ENCODE measurements at regions not wholly inside any gene's neighbourhood (a gene's known extent, or its start where the extent isn't known, plus 50 kb on each side); places are given as distances from the start of the nearest gene placed in this dataset.
A peak's percentile ranks its signal among the peaks of the same experiment; 100 is the strongest.

DNA sequence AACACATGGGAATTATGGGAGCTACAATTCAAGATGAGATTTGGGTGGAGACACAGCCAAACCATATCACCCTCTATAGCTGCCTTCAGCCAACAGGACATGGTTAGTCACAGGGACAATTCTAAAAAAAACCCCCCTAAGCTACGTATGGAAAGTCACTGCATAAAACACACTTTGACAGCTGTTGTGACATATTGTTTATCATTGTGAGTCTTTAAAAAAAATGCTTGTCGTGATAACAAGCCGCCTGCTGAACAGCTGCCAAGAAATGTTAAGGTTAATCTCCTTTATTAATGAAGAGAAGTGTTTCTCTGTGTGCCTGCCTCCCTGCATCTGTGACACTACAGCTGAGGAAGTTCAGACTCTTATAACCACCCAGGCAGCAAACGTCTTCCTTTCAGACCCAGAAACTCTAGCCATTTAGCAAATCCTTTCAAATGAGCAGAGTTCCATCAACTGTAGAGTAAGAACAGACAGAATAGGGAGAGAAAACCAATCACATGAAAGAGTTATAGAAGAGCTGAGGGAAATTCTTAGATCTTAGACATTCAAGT is 1459.6 kb upstream of the TMEM132C start:
- DNase-seq: no peak

DNA sequence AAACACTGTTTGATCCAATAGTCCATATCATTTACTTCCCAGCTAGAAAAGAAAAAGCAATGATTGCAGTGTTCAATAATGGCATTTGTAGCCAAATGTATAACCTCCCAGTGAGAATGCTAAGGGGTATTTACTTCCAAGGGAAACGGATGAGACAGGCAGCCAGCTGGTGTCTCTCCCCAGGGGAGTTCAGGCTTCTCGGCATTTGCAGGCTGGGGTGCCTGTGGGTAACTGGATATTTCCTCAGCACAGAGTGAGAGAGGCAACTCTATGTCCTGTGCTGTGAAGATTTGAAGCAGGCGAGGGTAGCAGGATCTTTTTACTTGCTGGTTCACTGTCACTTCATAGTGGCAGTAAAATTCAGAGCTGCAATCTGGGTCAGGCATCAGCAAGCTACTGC is 1455.6 kb upstream of the TMEM132C start:
- DNase-seq: no peak

DNA sequence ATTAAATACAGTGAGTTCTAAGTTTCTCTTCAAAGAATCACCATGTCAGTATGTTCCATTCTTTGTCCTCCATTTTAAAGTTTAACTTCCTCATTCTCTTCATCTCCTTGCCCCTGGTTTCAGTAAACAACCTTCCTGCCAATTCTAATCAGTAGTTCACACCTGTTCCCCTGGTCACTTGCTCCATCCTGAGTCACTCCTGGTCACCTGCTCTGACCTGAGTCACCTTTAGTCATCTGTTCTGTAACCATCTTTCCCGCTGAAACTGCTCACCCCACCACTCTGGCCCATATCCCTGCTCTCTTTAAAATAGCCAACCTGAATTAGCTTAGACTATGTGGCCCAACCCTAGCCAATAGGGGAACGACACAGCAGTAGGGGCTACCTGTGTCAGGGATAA is 1447.4 kb upstream of the TMEM132C start:
- DNase-seq: no peak

DNA sequence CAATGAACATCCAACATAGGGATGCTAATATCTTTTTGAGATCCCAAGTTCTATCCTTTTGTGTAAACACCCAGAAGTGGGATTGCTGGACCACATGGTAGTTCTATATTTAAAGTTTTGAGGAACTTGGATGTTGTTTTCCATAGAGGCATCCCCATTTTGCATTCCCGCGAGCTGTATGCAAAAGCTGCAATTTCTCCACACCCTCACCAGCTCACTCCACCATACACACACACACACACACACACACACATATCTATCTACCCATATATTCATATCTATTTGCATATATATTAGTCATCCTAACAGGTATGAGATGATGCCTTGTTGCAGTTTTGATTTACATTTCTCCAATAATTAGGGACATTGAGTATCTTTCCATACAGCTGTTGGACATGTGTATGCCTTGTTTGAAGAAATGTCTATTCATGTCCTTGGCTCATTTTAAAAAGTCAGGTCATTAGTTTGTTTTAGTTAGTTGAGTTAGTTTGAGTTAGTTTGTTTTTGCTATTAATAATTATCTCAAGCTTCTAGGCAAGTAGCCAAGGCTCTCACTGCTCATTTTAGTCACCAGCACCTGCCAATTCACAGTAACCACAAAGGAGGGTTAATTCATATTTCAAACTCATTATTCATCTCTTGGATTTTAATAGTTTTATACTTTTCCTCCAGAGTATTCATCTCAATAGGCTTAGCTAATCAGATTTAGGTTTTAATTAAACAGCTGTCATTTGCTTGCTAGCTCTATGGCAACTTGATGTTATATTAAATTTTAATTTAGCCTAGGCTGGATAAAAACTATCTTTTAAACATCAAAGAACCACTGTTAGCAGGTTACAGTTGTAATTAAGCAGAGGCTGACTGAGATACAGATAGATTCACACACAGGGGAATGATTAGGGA is 1435.9 kb upstream of the TMEM132C start:
- no peak for DNase-seq

DNA sequence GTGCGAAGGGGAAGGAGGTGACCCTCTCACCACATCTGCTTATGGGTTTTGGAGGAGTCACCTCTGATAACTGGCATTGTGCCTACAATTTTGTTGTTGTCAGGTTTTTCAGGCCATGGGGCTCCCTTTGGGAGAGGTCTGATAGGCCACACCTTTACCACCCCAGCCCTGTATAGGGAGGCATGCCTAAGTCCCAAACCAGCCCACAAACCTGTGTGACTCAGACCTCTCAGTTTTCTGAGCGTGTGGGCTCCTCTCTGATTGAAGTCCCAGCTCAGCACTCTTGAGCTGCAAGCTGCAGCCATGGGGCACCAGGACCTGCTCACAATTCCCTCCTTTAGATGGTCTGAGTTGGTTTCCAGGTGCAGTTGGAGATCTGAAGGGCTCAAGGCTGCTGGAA is 1429.3 kb upstream of the TMEM132C start:
- no peak for DNase-seq

DNA sequence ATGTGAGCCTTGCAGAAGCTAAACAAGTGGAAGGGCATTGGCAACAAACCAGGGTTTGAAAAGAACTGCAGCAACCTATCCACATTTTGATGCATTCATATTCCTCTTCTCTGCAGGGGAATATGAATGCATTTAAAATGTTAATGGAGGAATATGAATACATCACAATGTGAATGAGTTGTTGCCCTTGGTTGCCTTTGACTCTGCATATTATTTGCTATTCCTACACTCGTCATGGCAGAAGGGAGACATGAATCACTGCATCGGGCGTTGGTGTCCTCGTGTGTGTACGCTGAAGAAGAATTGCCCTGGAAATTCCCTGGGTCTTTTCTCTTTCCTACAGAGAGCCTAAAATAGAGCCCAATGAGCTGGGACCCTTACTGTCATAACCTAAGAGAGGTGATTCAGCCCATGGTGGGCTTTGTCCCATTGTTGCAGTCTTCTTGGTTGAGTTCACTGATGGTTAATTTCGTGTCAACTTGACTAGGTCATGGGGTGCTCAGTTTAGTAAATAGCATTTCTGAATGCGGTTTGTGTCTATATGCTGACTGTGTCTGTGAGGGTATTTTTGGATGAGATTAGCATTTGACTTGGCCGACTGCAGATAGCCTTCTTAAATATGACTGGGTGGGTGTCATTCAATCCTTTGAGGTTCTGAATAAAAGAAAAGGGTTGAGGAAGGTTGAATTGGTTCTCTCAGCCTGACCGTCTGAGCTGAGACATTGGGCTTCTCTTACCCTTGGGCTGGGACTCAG is 1422.9 kb upstream of the TMEM132C start:
- no peak for DNase-seq

DNA sequence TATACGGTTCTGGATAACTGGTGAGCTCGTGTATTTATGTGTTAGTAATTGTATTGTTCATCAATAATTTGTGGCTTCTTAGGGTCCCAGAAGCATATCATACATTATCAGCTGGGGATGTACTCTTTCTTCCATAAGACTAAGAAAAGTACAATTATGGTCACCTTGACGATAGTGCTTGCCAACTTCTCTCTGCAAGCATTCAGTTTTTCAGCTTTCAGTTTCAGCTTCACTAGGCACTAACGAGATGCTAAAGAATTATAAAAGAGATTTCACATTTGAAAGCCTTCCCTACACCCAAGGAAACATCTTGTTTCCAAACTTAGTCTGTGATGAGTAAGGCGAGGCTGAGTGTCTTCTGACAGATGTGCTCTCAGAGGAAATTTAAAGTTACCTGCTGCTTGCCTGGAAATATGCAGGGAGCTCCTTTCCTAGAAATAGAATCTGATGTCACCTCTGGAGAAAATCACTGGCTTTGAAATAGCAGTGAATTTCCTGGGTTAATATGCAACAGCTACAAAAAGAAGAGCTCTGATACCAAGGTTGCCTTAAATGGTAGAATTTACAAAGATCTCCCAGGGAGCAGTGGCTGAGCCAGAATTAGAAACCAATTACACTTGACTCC is 1419.9 kb upstream of the TMEM132C start:
- no peak for DNase-seq

DNA sequence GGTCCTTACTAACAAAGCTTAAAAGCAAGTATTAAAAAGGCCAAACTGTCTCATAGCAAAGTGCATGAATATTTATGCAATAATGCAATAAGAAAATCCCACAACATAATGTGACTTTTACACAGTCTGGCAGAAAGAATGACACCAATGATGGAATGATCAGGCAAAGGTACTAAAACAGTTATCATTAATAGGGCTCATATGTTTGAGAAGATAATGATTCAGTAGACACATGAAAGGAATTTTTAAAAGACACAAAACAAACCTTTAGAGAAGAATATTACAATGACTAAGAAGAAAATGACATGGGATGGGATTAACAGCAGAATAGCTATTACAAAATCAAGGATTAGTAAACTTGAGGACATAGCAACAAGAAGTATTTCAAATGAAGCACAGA is 1411.2 kb upstream of the TMEM132C start:
- DNase-seq: no peak

DNA sequence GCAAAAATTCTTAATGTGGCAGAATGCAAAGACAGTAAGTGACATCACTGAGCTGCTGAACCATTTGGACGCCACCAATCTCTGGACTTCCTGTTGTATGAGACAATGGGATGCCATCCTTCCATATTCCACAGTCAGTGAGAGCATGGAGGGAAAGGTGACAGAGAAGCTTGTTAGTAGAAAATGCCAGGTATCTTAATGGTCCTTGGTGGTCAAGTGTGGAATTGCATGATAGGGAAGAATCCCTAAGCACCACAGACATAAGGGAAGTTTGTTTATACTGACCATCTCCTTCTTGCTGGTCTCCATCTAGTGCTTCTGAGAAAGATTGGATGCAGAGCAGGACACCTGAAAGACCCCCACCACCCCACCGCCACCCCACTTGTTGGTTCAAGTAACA is 1410.0 kb upstream of the TMEM132C start:
- DNase-seq: no peak

DNA sequence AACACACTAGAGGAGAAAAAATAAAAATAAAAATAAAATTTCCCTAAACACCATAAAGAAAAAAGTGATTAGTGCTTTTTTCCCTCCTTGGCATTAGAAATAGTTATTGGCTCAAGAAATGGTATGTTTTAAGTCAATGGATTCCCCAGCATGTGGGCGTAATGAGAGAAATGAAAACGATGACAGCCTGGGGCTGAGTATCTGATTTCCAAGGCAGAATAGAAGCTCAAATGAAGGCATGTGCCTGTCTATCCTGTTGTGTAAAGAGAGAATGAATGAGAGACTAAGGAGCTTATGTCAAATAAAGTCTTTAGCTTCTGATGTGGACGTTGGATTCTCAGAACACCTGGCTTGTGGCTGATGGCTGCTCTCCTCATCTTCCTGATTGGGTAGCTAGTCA is 1408.4 kb upstream of the TMEM132C start:
- DNase-seq: no peak

DNA sequence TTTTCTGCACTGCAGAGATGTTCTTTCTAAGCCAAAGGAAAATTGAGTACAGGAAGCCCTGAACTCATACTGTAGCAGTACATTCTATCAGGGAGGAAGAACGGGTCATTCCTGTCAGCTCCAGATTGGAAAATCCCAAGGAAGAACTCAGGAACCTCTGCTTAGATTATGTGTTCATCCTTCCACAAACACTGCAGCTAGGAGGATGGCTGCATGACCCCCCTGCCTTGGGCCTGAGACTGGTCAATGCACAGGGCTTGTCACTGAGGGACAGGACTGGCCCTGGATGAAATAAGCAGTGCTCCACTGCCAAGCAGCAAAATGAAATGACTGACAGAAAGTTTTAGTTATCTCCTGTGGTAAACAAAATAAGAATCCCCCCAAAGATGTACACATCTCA is 1406.8 kb upstream of the TMEM132C start:
- no peak for DNase-seq

DNA sequence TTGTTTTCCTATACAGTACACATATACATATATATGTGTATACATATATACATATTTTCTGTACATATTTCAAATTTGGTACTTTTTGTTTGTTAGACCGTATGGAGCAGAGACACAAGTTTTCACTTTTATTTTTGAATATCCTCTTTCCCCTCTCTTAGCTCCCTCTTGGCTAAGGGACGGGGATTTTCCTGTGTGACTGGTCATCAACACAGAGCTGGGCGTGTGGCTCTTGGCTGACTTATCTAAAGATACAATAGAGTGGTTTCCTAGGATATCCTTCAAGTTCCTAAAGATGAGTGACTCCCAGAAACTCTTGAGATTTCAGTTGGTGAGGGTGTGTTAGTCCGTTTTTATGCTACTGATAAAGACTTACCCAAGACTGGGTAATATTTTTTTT is 1404.5 kb upstream of the TMEM132C start:
- DNase-seq: no peak

DNA sequence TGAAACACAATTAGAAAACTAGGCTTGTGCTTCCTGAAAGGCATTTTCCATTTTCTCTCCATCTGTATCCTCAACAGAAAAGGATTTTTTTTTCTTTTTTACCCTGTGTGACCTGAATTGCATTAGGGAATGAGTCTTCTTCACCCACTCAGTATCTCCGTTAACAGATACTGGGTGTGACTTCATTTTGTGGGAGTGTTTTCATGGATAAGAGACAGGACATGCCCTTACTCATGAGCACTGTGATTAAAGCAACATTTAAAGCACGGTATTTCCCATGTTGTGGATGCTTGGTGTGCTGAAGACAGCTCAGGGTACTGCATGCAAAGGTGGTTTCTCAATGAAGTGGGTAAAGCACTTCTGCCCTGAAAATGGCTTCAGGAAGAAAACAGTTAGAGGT is 1397.3 kb upstream of the TMEM132C start:
- no peak for DNase-seq

DNA sequence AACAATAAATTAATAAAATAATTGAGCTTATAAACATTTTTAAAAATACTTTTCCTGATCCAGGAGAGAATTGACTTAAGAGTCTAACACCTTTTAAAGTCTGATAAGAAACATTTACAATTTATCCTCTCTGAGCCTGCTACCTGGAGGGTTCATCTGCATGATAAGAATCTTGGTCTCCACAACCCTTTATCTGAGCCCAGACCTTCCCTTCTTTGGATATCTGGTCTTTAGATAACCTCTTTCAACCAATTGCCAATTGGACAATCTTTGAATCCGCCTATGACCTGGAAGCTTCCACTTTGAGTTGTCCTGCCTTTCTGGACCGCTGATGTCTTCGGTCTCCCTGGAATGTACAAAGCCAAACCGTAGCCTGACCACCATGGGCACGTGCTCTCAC is 1393.3 kb upstream of the TMEM132C start:
- DNase-seq: no peak

DNA sequence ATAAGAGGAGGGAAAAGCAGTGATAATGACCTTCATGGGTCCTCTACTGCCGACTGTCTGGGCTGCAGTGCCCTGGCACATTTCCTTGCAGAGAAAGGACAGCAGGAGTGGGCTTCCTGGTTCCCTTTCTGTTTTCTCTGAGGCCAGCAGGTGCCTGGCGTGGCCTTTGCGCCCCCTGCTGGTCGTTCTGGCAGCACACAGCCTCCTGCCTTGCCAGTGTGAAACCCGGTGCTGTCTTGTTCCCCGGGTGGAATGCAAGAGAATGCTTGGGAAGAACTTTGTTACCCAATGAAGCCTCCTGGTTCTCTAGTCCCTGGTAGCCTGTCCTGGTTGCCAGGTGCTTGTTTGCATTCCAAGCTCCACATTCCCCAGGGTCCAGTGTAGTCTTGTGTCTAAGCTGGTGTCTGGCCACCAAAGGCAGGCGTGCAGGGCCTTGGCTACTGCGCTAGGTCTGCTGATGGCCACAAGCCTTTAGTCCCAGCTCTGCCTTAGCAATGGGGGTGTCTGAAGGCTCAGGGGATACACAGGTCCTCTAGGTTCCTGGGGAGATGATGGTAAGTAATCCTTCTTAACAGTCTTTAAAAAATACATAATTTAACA is 1392.4 kb upstream of the TMEM132C start:
- DNase-seq: peak; percentile 24 to 59

DNA sequence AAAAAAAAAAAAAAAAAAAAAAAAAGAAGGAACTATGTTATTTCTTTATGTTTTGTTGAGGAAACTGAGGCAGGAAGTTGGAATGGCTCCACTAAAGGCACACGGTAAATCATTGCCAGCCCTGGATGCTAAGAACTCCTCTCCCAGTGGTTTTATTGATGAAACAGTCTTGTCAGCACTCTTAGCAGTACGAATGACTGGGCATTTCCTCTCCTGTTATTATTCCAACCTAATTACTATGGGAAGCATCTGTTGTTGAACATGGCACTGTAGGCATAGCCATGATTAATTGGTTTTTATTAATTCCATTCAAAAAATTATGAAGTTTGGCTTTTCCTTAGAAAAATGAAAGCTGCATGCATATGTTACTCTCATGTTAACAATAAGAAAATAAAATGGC is 1387.1 kb upstream of the TMEM132C start:
- no peak for DNase-seq

DNA sequence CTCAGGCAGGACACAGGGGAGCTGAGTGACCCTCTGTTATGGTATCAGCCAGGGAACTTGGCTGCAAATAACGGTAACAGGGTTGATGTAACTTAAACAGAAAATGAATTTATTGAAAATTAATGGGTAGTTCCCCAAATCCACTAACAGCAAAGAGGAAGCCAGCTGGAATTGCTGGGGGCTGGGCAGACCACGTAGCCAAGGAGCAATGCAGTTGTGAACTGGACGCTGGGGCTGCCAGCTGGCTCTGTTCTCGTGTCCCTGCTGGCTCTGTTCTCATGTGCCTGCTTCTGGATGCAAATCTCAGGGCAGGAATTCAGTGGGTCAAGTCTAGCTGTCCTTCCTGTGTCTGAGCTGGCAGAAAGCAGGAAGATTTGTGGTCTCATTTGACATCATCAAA is 1383.3 kb upstream of the TMEM132C start:
- no peak for DNase-seq

DNA sequence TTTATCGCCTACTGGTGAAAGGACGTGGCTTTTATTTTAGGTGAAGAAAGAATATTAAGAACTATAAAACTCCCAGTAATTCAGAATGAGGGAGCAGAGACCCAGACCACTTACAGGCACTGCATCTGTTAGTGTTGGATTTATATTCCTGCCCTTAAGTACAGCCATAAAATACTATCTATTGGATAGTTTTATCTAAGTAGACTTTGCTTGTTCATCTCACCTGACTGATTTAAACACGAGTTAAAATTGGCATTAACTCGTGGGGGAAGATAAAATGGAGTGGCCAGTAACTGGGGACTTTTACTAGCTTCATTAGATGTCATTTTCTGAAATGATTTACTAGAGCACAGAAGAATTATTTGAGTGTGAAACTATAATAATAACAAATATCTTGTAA is 1377.5 kb upstream of the TMEM132C start:
- DNase-seq: no peak

DNA sequence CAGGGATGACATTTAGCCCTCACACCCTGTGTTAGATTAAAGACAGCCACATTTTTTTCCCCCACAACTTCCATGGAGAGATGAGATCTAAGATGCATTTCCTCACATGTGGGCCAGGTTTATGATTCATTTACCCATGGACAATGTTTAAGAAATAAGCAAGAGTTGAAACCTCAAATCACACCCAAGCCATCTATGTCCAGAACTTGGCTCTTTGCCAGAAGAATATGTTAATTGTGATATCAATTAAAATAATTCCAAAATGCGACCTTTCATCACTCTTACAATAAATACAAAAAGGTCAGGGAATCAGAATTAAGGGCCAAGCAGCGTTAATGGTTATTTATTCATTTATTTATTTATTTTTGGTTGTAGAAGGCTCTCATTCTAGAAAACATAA is 1376.9 kb upstream of the TMEM132C start:
- no peak for DNase-seq

DNA sequence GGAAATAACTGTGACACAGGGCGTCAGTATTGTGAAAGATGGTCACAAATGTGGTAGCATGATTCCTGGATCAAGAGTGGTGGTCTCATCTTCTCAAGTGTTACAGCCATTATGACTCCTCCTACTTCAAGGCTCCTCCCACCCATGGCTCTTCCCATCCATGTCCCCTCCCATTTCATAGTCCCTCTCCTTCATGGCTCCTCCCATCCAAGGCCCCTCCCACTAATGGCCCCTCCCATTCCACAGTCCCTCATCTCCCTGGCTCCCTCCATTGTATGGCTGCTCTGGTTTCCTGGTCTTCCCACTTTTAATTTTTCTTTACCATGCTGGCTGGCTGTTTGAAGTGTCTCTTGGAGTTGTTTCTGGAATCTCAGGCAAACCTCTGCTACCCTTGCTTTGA is 1375.2 kb upstream of the TMEM132C start:
- DNase-seq: no peak

DNA sequence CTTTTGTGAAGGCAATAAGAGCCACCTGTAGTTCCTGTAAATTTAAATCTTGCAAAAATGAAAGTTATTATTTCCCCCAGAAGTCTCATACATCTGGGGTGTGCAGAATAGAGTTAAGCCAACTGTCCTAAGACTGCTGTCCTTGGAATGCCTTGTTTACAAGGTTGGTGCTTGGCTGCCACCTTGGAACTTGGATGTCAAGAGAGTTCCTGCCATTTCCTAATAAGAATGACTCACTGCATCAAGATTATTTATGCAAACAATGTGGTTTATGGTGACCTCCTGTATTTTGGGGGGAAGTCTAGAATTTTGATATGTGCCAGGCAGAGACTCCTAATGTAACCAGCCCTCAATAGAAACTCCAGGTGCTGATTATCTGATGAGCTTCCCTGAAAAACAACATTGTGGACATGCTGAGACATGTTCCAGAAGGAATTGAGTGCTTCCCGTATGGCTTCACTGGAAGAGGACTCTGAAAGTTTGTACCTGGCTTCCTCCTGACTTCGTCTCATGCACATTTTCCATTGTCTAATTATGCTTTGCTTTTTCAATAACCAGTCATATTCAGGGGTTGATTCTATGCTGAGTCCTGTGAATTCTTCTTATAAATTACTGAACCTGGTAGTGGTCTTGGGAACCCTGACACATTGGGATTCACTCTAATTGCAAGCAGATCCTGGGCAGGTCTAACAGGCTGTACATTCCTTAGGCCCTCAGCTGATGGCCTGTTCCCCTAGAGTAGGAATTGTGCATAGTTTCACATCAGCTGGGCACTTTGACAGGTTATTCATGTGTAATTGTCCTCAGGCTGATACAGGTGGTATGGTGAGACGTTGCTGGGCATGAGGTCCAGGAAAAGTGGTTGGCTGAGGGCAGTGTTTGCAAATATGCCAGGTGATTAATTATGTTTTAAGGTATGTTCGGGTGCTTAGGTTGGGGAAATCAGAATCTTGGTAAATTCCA is 1370.7 kb upstream of the TMEM132C start:
- no peak for DNase-seq

DNA sequence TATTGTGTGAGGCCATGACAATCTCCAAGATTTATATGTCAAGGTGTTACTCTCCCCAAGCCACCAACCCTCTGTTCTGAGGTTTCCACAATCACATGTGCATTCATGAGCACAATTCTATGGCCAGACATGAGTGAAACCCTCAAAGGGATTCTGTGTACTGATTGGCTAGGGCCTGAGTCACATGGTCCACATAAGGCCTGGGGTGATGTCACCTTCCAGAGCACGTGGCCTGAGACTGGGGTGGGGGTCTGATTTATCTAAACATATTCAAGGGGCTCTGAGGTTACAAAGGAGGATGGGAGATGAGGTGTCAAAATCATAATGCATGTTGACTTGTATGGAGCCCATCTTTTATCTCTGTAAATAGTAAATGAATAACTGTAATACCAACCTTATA is 1369.9 kb upstream of the TMEM132C start:
- DNase-seq: no peak
